NCI-H526 (cell line): ENCODE measurements at regions not wholly inside any gene's neighbourhood (a gene's known extent, or its start where the extent isn't known, plus 50 kb on each side); places are given as distances from the start of the nearest gene placed in this dataset.

Source experiments
- DNase-seq, 2 experiments: peaks; one replicate each; lab custom pipeline; 2025; lab: John Stamatoyannopoulos, UW

DNA sequence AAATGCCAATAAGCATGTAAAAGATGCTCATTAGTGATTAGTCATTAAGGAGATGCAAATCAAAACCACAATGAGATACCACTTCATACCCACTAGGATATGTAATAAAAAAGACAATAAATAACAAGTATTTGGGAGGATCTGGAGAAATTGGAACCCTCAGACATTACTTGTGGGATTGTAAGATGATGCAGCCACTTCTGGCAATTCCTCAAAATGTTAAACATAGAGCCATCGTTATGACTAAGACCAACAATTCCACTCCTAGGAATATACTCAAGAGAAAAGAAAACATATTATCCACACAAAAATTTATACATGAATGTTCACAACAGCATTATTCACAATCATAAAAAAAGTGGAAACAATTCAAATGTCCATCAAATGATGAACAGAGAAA is 336.2 kb upstream of the PMFBP1 start:
- DNase-seq = no peak

DNA sequence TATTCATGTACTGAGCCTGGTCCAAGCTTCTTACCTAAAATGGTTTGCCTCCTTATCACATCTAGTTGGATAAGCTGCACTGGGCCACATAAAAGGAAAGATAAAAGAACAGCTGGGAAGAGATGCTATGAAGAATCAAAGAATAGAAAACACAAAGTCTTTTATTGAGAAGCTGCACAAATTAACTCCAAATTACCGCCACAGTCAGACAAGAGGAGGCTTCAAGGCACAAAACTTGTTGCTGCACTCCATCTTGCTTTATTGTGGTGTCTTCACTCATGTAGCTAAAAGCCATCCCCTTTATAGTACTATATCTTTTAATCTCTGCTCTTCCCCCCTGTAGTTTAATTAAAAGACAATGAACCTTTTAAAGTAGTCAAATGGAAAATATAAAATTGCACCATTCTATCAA is 330.6 kb upstream of the PMFBP1 start:
- DNase-seq = no peak

DNA sequence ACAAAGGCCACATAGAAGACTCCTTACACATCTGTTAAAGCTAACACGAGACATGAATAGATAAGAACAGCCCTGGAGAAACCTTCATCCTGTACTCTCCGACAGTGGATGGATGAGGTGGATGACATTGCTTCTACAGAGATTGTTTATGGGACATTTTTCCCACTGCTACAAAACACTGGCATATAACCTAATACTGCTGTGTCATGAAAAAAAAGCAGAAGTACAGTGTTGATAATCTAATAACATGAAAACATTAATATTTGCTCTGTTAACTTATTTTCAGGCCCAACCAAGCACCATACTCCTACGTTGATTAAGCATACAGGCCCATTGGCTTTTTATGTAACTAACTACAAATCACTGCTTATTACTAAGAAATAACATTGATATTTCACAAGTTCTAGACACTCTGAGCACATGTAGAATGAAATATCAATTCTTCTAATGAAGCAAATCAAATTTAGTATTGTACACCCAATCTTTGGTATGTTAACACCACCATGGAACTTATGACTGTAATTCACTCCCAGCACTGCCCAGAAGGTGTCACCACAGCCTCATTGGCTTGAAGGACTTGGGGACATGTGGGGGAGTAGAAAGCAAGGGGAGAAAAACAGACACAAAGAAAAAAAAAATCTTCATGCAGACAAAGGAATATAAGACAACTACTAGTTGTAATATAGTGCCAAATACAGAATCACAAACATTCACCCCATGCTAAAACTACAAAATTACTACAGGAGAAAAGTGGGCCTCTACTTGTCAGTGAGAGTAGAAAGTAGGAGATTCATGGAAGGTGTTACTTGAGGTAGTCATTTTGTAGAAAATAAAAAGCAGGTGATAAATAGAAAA is 330.0 kb upstream of the PMFBP1 start:
- DNase-seq = peak; percentile 12 to 69

DNA sequence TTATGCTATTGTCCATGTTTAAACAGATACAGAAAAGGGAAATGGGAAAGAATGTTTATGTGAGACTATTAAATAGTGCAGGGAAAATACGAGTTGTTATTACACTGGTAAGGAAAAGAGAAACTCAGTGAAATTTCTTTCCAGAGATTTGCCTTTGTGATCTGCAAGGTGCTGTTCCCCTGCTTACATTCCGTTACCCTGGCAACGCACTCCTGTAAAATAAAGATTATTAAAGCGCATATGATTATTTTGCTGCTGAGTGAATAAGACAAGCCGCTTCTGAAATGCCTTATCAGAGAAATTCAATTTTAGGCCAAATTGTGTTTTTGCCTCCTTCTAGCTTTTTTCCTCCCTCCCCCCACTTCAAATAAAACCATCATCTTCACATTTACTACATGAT is 328.6 kb upstream of the PMFBP1 start:
- no peak for DNase-seq

DNA sequence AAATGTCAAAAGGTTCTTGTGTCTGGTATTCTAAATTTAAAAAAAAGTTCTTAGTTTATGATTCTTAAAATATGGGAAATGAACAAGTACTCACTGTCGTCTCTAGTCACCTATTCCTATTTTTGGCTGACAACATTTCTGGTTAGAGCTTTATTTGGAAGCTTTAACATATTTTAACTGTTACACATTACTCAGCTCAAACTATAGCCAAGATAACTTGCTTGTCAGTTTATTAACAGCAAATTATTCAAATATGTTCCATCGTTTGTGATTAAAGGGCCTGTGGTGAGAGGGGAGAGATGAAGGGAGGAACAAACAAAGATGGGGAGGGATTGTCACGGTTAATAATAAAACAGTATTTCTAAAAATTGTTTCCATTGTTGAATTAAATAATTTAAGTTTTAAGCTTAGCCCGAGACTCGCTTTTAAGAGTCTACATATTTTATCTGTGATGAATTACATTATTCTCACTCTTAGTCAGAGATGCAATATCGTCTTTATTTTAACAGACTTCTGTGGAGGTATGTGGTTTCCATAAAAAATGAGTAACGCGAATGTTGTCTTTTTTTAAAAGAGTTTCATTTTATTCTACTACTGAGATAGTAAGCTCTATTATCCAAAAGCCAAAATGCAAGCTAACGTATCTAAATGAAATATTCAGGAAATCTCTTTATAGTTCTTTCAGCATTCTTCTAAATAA is 321.9 kb upstream of the PMFBP1 start:
- no peak for DNase-seq

DNA sequence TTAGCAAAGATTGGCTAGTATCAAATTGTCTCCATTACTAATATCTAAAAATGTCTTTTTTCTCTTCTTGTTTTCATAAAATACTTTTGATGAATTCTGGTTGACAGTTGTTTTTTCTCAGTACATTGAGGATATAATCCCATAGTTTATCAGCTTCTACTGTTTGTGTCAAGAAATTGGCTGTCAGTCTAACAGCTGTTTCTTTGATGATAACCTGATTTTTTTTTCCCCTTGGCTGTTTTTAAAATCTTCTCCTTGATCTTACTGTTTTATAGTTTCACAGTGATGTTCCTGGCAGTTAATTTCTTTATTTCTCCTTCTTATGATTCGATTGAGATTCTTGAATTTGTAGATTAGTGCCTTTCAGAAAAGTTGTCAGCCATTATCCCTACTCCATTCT is 315.3 kb upstream of the PMFBP1 start:
- no peak for DNase-seq

DNA sequence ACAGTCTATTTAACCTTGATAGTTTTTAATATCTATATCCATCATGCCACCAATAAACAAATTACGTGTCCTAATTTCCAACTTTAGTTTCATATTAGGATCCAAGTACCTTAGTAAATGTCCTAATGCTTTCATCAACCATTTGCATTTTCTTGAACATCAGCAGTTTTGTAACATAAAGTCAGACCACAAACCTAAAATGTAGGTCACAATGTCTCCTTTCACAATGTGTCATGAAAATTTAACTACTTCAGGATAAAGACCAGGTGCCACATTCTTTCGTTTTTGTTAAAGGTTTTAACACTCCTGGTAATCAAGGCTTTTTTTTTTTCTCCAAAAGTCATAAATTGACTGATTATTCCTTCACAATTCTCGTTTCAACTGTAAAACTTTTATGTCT is 310.7 kb upstream of the PMFBP1 start:
- no peak for DNase-seq

DNA sequence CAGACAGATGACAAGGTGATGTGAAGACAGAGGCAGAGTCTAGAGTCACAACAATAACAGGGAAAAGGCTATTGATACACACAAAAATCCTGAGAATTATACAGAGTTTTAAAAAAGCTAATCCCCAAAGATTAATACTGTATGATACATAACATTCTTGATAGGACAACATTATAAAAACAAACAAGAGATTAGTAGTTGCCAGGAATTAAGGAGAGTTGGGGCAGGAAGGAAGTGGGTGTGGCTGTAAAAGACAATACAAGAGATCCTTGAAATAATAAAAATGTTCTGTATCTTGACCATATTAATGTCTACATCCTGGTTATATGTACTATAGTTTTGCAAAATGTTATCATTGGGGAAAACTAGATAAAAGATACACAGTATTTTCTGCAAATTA is 309.5 kb upstream of the PMFBP1 start:
- DNase-seq = no peak

DNA sequence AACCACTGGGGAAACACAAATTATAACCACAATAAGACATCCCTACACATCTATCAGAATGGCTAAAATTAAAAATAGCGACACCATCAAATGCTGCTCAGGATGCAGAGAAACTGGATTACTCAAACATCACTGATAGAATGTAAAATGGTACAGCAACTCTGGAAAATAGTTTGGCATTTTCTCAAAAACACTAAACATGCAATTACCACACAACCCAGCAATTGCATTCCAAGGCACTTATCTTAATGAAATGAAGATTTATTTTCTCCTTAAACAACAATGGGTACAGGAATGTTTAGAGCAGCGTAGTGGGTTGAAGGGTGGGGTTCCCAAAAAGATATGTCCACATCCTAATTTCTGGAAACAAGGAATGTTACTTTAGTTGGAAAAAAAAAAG is 309.0 kb upstream of the PMFBP1 start:
- no peak for DNase-seq

DNA sequence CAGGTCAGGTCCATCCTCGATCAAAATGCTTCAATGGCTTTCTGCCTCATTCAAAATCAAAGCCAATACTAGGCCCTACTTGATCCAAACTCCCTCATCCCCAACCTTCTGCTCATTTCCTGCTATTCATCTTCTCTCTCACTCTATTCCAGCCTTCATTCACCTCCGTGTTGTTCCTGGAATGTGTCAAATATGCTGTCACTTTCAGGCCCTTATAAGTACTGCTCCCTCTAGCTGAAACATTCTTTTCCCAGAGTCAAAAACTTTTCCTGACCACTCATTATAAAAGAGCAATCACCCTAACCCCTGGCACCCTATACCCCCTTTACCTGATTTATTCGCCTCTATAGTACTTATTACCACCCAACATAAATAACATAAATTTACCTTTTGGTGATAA is 303.7 kb upstream of the PMFBP1 start:
- DNase-seq = no peak

DNA sequence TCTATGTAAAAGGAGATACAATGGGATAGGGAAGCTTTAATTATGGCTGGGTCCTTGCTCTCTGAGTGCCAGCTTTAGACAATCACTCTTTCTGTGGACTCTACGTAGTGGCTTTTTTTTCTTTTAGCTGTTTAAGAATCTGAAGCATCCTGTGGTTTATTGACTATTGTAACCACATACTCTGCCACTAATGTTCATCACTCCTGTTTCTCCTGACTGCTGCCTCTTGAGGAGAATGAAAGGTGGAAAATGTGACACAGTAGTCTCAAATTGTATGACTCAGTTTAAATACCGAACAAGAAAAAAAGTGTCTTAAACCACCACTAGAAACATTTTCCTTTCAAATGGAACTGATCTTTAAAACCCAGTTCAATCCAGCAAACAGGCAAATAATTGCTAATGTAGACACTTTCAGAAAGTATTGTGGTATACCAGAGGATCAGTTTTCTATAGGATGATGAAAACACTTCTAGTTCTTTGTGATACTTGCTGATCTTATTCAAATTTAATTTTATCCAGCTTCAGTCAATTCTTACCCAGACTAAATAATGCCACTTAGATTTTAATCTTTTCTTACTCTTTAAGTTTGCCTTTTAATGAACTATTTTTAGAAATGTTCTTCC is 302.7 kb upstream of the PMFBP1 start:
- no peak for DNase-seq

DNA sequence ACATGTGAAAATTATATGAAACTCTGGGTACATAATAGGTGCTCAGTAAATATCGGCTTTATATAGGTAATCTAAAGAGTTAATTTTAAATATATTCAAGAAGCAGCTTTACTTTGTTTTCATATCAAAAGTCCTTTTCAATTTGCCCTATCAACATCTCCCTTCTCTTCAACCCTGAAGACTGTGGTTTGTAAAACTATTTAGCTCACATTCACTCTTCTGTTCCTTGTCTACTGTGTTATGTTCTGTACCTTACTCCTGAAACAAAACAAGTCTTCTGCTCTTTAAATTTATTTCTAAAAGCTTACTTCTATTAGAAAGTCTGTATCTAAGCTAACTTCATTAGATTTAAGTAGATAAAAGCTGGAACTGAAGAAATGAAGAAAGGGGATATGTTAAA is 301.7 kb upstream of the PMFBP1 start:
- no peak for DNase-seq

DNA sequence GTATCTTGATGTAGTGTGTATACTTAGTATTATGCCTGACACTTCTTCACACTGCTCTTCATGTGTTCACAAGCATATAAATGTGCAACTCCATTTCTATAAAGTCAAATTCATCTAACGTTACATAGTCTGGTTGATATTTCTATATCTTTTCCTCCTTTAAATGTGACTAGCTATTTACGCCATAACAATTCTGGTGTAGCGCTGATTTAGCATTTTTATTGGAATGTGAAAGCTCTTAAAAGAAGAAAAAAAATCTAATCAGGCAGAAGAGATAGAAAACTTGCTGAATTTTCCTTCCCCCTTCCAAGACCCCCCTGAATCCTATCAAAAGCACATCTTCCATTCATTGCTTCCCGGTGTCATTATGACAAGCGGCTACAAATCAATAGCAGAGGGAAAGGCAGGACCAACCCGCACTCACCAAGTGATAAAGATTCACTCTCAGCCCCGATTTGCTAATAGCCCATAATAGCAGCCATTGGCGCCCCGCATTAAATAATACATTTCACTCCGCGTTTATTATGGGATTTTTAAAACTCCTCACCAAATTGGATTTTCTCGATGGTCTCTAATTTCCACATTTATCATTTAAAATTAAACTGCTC is 299.5 kb upstream of the PMFBP1 start:
- DNase-seq = no peak

DNA sequence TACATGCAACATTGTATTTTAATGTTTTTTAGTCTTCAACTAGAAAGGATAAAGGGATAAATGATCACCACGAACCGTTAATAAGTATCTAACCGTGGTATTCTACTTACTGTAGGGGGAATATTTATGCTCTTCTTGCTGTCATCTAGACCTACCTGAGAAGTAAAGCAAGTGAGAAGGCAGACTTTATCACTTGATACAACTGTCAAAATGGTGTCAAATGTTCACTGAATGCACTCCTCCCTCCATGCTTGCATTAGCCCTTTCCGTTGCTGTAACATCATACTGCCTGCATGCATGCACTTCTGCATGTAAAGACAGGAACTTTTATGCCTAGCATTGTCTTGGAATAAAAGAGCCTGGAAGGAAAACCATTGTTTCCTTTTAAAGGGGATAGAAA is 298.6 kb upstream of the PMFBP1 start:
- DNase-seq = no peak

DNA sequence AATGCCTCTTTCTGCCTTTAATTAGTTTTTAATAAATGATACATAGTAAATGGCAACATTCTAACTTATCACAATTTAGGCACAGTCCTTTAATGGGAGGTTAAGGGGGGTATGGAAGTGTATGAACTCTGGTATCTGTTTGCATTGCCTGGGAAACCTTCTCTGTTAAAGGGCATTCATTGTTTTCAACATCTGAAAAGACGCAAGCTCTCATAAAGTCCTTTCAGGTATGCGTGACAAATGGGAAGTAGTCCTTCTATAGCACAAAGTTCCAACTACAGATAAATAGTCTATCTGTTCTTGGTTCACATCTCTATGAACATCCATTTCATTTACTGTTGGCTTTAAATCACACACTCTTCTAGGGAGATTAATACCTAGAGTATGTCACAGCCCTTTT is 298.0 kb upstream of the PMFBP1 start:
- DNase-seq = no peak

DNA sequence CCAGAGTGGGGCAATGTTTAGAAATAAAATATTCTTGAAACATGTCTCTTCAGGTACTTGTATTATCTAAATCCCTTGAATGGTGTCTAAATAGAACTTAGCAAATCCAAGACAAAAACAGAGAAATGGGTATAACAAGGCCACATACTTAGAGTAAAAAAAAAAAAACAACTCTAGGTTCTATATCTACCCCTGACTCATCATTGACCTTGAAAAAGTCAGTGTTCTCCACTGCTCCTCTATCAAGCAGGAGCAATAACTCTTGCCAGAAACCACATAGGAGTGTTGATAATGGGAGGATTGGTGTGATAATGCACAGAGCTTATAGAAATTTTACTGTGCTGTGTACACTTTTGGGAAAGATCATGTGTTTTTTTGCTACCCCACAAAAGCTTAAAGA is 296.6 kb upstream of the PMFBP1 start:
- DNase-seq = no peak

DNA sequence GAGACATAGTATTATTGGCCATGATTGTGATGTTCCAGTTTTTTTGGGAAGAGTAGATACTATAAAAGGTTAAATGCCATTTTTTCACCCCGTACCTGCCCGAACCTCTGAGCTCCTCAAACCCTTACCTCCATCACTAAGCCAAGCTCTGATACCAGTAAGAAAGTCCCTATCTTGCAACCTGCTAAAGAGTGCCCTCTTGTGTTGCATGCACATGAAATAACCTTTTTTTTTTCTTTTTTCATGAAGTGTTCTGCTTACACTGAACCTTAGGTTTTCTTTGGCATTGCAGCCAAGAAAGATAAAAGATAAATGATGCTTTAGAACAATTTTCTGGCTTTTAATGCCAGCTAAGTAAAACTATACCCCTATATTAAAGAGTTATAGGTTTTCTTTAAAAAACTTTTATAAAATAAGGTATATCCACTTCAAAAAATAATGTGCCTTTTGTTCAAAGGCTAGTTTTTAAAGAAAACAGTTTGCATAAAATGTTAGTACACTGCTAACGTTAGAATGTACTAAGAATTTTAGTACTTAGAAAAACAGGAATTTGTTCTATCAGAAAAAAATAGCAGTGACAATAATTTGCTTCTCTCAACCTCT is 295.3 kb upstream of the PMFBP1 start:
- peak in 1 of 2 experiments; percentile 50 for DNase-seq

DNA sequence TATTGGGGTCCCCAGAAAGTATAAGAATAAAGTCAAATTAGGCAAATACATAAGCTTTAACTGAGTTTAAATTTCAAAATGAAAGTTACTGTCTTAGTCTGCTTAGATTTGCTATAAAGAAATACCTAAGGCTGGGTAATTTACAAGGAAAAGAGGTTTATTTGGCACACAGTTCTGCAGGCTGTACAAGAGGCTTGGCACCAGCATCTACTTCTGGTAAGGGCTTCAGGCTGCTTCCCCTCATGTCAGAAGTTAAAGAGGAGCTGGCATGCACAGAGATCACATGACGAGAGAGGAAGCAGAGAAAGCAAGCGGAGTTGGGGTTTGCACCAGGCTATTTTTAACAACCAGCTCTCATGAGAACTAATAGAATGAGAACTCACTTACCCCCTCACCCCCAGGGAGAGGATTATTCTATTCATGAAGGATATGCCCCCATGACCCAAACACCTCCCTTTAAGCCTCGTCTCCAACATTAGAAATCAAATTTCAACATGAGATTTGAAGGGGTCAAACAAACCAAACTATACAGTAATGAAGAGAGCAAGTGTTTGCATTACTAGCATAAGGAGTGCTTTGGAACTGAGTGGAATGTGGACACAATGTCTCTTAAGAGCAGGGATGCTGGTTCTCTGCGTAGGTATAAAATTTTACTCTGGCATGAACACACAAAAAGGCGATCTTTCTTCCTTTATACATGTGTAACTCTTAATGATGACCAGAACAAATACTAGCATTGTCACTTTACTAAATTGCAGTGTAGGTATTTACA is 292.8 kb upstream of the PMFBP1 start:
- no peak for DNase-seq

DNA sequence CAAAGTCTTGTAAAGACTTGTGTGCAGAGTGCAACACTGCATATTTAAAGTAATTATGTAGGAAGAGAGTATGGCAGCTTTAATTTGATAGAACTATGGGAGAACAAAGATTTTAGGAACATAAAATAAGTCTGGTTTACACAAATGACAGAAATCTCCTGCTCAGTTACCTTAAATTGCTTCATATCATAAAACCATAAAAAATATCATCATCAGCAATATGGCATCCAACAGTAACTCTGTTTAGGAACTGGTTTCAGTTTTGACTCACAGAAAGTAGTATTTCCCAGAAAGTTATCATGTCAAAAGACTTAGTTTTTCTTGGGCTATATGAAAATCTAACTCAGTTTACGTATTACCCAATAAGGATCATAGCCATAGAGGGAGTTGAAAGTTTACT is 292.1 kb upstream of the PMFBP1 start:
- no peak for DNase-seq

DNA sequence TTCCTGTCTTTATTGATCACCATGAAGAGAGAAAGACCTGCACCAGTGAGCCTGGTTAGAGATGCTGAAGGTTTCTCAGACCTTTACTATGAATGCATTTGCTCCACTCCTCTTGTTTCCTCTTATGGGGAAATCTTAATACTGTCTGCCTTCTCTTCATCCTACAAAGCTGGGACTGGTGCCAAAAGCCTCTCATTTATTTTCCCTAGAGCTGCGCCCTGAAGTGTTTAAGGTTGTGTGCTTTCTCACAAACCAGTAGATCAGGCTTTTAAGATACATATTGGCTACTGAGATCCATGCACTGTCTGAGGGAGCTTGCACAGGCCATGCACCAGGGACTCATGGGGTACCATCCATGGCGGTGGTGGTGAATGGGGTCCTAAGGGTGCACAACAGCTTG is 286.1 kb upstream of the PMFBP1 start:
- DNase-seq = no peak

DNA sequence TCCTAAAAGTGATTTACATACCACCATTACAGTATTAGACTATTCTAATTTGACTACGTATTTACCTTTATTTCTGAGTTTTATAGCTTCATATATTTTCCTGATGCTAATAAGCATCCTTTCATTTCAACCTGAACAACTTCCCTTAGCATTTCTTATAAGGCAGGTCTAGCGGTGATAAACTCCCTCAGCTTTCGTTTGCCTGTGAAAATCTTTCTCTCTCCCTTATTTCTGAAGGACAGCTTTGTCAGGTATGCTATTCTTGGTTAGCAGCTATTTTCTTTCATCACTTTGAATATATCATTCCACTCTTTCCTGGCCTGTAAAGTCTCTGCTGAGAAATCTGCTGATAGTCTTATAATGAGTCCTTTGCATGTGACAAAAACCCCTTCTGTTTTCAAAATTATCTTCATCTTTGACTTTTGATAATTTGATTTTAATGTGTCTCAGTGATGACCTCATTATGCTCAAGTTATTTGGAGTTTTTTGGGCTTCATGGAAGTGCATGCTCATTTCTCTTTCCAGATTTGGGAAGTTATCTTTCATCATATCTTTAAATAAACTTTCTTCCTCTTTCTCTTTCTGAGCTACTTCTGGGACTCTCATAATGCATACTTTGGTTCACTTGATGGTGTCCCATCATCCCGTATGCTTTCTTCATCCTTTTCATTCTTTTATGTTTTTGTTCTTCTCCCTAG is 285.4 kb upstream of the PMFBP1 start:
- DNase-seq = no peak
